H1 (cell line): ENCODE measurements at regions not wholly inside any gene's neighbourhood (a gene's known extent, or its start where the extent isn't known, plus 50 kb on each side); places are given as distances from the start of the nearest gene placed in this dataset.

ENCODE experiments used
- CTCF ChIA-PET: fragments of 300-600 bp; sonication (Branson Sonifier 250); formaldehyde crosslinking; loops from one replicate; lab custom pipeline; 2021; ENCODE audit not compliant: partially characterized antibody; lab: Charles Lee
- POLR2A ChIA-PET: fragments of 300-600 bp; sonication (Branson Sonifier 250); formaldehyde crosslinking; loops from one replicate; lab custom pipeline; 2021; ENCODE audit warnings: inconsistent platforms; ENCODE audit not compliant: partially characterized antibody; lab: Charles Lee
- DNase-seq, 2 experiments: peaks; one replicate each; pipeline versions ENCODE4 v3.0.0 to v3.0.0-alpha.2; 2010 to 2022; ENCODE audit warnings: low spot score in 2 of 2, low read depth in 1 of 2, mixed read lengths in 1 of 2
- FAIRE-seq: peaks from 2 replicates; lab custom pipeline; 2011; peaks lifted over from hg19 to GRCh38; lab: Jason Lieb, UNC
- H2AFZ ChIP-seq: 2 replicates; pipeline ENCODE4 v1.8.1; 2012; ENCODE audit warnings: low read length, inconsistent platforms
- H2AK5ac ChIP-seq: 2 replicates; pipeline ENCODE4 v1.6.1; 2013; ENCODE audit warnings: low read depth, low read length
- H2BK120ac ChIP-seq: replicated peaks from 2 replicates; pipeline ENCODE3; 2013; ENCODE audit warnings: low read depth, low read length, inconsistent platforms
- H2BK12ac ChIP-seq: 2 replicates; pipeline ENCODE4 v1.6.1; 2013; ENCODE audit warnings: low read depth, low read length
- H2BK15ac ChIP-seq: 2 replicates; pipeline ENCODE4 v1.6.1; 2013; ENCODE audit warnings: low read length
- H2BK20ac ChIP-seq: 2 replicates; pipeline ENCODE4 v1.6.1; 2013; ENCODE audit warnings: low read length
- H2BK5ac ChIP-seq: 2 replicates; pipeline ENCODE4 v1.6.1; 2013; ENCODE audit warnings: low read depth, low read length
- H3K14ac ChIP-seq: 2 replicates; pipeline ENCODE4 v1.6.1; 2013; ENCODE audit warnings: inconsistent platforms; ENCODE audit not compliant: insufficient read length
- H3K18ac ChIP-seq: 2 replicates; pipeline ENCODE4 v1.6.1; 2013; ENCODE audit warnings: low read length; ENCODE audit errors: extremely low read depth
- H3K23ac ChIP-seq: 2 replicates; pipeline ENCODE4 v1.6.1; 2013; ENCODE audit warnings: inconsistent platforms; ENCODE audit not compliant: insufficient read length
- H3K23me2 ChIP-seq: 2 replicates; pipeline ENCODE4 v1.6.1; 2013; ENCODE audit warnings: low read depth, low read length
- H3K27ac ChIP-seq: 2 replicates; pipeline ENCODE4 v1.6.1; 2011; ENCODE audit warnings: low read depth, low read length, inconsistent platforms
- H3K27me3 ChIP-seq, 4 experiments: replicated peaks in 1 of 4; 1 replicate in 1 of 4; 2 replicates in 3 of 4; pipeline versions ENCODE4 v1.6.1 to v1.8.1; 2011 to 2013; ENCODE audit warnings: low read length in 3 of 4, mild to moderate bottlenecking in 3 of 4, inconsistent platforms in 2 of 4, mixed read lengths in 2 of 4, moderate library complexity in 1 of 4; ENCODE audit not compliant: control insufficient read depth in 3 of 4, insufficient read depth in 3 of 4; ENCODE audit errors: extremely low read depth in 1 of 4
- H3K36me3 ChIP-seq, 4 experiments: 2 replicates each; pipeline versions ENCODE4 v1.6.1 to v1.8.1; 2011 to 2013; ENCODE audit warnings: mild to moderate bottlenecking in 4 of 4, low read length in 3 of 4, moderate library complexity in 2 of 4, control low read depth in 1 of 4, inconsistent platforms in 1 of 4; ENCODE audit not compliant: insufficient read depth in 4 of 4, control insufficient read depth in 2 of 4
- H3K4ac ChIP-seq: replicated peaks from 2 replicates; pipeline ENCODE3; 2013; ENCODE audit warnings: low read length, low read depth, mixed read lengths, inconsistent platforms; ENCODE audit not compliant: insufficient read length
- H3K4me1 ChIP-seq, 4 experiments: replicated peaks in 1 of 4; 1 replicate in 1 of 4; 2 replicates in 3 of 4; pipeline versions ENCODE4 v1.6.1 to v1.8.1; 2011 to 2013; ENCODE audit warnings: low read length in 3 of 4, inconsistent platforms in 2 of 4, mixed read lengths in 1 of 4; ENCODE audit not compliant: insufficient read depth in 4 of 4, control insufficient read depth in 3 of 4
- H3K4me2 ChIP-seq, 2 experiments: 2 replicates each; pipeline versions ENCODE4 v1.6.1 to v1.8.1; 2011 to 2013; ENCODE audit warnings: low read depth in 2 of 2, low read length in 2 of 2, control low read depth in 1 of 2, inconsistent platforms in 1 of 2, mild to moderate bottlenecking in 1 of 2; ENCODE audit not compliant: insufficient read depth in 1 of 2
- H3K4me3 ChIP-seq, 4 experiments: fragments of 200-600, 300-600 bp in 1 of 4; sonication (generic), shearing (Covaris generic), sonication (Bioruptor Twin) in 1 of 4; 2 replicates each; pipeline versions ENCODE4 v1.5.1 to v1.8.1; 2011 to 2016; ENCODE audit warnings: low read length in 4 of 4, low read depth in 3 of 4, control low read depth in 2 of 4, inconsistent platforms in 2 of 4, mild to moderate bottlenecking in 2 of 4, mixed read lengths in 1 of 4, moderate library complexity in 1 of 4; ENCODE audit not compliant: insufficient read depth in 2 of 4; ENCODE audit errors: extremely low read depth in 1 of 4
- H3K56ac ChIP-seq: replicated peaks from 2 replicates; pipeline ENCODE3; 2013; ENCODE audit warnings: low read depth, mild to moderate bottlenecking, mixed read lengths, low read length, inconsistent platforms; ENCODE audit not compliant: insufficient read length
- H3K79me1 ChIP-seq: 2 replicates; pipeline ENCODE4 v1.6.1; 2013; ENCODE audit warnings: low read depth, low read length, control low read depth
- H3K79me2 ChIP-seq, 2 experiments: 2 replicates each; pipeline versions ENCODE4 v1.6.1 to v1.8.1; 2012 to 2013; ENCODE audit warnings: low read length in 2 of 2, mild to moderate bottlenecking in 2 of 2, inconsistent platforms in 1 of 2; ENCODE audit not compliant: insufficient read depth in 2 of 2, control insufficient read depth in 1 of 2
- H3K9ac ChIP-seq, 4 experiments: replicated peaks in 1 of 4; 1 replicate in 1 of 4; 2 replicates in 3 of 4; pipeline versions ENCODE4 v1.6.1 to v1.8.1; 2011 to 2013; ENCODE audit warnings: low read depth in 3 of 4, low read length in 3 of 4, control low read depth in 2 of 4, mild to moderate bottlenecking in 2 of 4, moderate library complexity in 2 of 4, inconsistent platforms in 1 of 4; ENCODE audit errors: extremely low read depth in 1 of 4
- H3K9me3 ChIP-seq, 2 experiments: 2 replicates each; pipeline versions ENCODE4 v1.6.1 to v1.8.1; 2012 to 2013; ENCODE audit warnings: mild to moderate bottlenecking in 2 of 2, moderate library complexity in 2 of 2, control low read depth in 1 of 2, inconsistent platforms in 1 of 2, low read depth in 1 of 2, low read length in 1 of 2, mixed read lengths in 1 of 2; ENCODE audit not compliant: insufficient read depth in 2 of 2
- H4K20me1 ChIP-seq, 2 experiments: replicated peaks in 1 of 2; 2 replicates each; pipeline versions ENCODE3 to v1.8.1; 2011 to 2013; ENCODE audit warnings: inconsistent platforms in 2 of 2, low read length in 2 of 2, mild to moderate bottlenecking in 1 of 2; ENCODE audit not compliant: insufficient read depth in 2 of 2, control insufficient read depth in 1 of 2
- H4K5ac ChIP-seq: 2 replicates; pipeline ENCODE4 v1.6.1; 2013; ENCODE audit warnings: low read length, low read depth, mixed read lengths, inconsistent platforms; ENCODE audit not compliant: insufficient read length
- H4K8ac ChIP-seq: 2 replicates; pipeline ENCODE4 v1.8.0; 2013; ENCODE audit warnings: mild to moderate bottlenecking, moderate library complexity, low read length, inconsistent platforms; ENCODE audit not compliant: insufficient read depth; ENCODE audit errors: extremely low read depth
- H4K91ac ChIP-seq: replicated peaks from 2 replicates; pipeline ENCODE3; 2013; ENCODE audit warnings: low read length, mixed read lengths, inconsistent platforms; ENCODE audit not compliant: insufficient read length
- ASH2L ChIP-seq: fragments of 200-600, 300-600 bp; sonication (generic); IDR thresholded peaks from one replicate; pipeline ENCODE4 v1.7.1; 2017; ENCODE audit warnings: low read length
- ATF2 ChIP-seq: IDR thresholded peaks from 2 replicates; pipeline ENCODE4 v1.6.1; 2012; ENCODE audit warnings: low read length, inconsistent platforms
- CBX5 ChIP-seq: fragments of 300-800, 300-1000 bp; sonication (generic); IDR thresholded peaks from 2 replicates; pipeline ENCODE4 v1.7.1; 2016; ENCODE audit warnings: antibody characterized with exemption, low read length, low read depth
- HDAC6 ChIP-seq: IDR thresholded peaks from one replicate; pipeline ENCODE4 v1.7.1; 2012; ENCODE audit warnings: low read depth, mild to moderate bottlenecking, inconsistent platforms, low read length, moderate library complexity
- JUND ChIP-seq: IDR thresholded peaks from 2 replicates; pipeline ENCODE4 v1.6.1; 2011; ENCODE audit warnings: mild to moderate bottlenecking, improper control_type of control experiment, low read length
- POLR2AphosphoS5 ChIP-seq: IDR thresholded peaks from 2 replicates; pipeline ENCODE4 v1.6.1; 2011; ENCODE audit warnings: low read depth, low read length
- TAF7 ChIP-seq: optimal IDR thresholded peaks from 2 replicates; pipeline ENCODE3; 2011; ENCODE audit warnings: low read depth, mild to moderate bottlenecking, inconsistent platforms, low read length, moderate library complexity, borderline replicate concordance

GRCh38 chr10:78650122-78650521, 418.6 kb upstream of the ZMIZ1 start:
- no peak for DNase-seq
- no peaks in the 10 kb centered on the region for H3K79me1 ChIP-seq
- H4K91ac ChIP-seq = no peak overlapping the region
- H3K14ac ChIP-seq = no peak overlapping the region
- ChIA-PET POLR2A (no interaction called here), CTCF (interaction anchor here (1.3 to 2.4 kb wide), 7 partner anchors 8 to 473 kb away, joined by 3 to 9 read pairs (median 4); no protein-coding TSS in a partner anchor)
- H3K4me3 ChIP-seq = no peak overlapping the region
- H2BK5ac ChIP-seq = no peak overlapping the region
- H3K27me3 ChIP-seq = no peaks in the 10 kb centered on the region
- no peaks in the 10 kb centered on the region for H3K36me3 ChIP-seq
- no peak overlapping the region for H3K27ac ChIP-seq
- no peak overlapping the region for H2AFZ ChIP-seq
- FAIRE-seq = no peak
- H2BK12ac ChIP-seq = no peak overlapping the region
- H3K4me2 ChIP-seq = no peak overlapping the region
- H3K9me3 ChIP-seq = no peaks in the 10 kb centered on the region
- TF ChIP-seq JUND (no peak), POLR2AphosphoS5 (no peak), CBX5 (no peak), TAF7 (no peak), ATF2 (no peak), ASH2L (no peak), HDAC6 (no peak)
- no peak overlapping the region for H3K18ac ChIP-seq
- H3K4me1 ChIP-seq = no peaks in the 10 kb centered on the region
- no peak overlapping the region for H3K9ac ChIP-seq
- H4K8ac ChIP-seq = no peak overlapping the region
- no peak overlapping the region for H4K5ac ChIP-seq
- H3K23me2 ChIP-seq = no peaks in the 10 kb centered on the region
- no peak overlapping the region for H3K4ac ChIP-seq
- no peaks in the 10 kb centered on the region for H3K79me2 ChIP-seq
- H3K56ac ChIP-seq = no peak overlapping the region
- H2BK120ac ChIP-seq = no peak overlapping the region
- H2AK5ac ChIP-seq = no peak overlapping the region
- H3K23ac ChIP-seq = no peak overlapping the region
- no peak overlapping the region for H2BK15ac ChIP-seq
- no peak overlapping the region for H2BK20ac ChIP-seq
- H4K20me1 ChIP-seq = no peaks in the 10 kb centered on the region
